HCT116 (cell line): ENCODE measurements at regions not wholly inside any gene's neighbourhood (a gene's known extent, or its start where the extent isn't known, plus 50 kb on each side); places are given as distances from the start of the nearest gene placed in this dataset.

Experiments
- ATAC-seq: fragments of 200-7000 bp; cut with Tn5 transposase; 2 replicates; pipeline ENCODE4 v1.9.1; 2020; ENCODE audit warnings: mild to moderate bottlenecking, moderate library complexity
- BruUV-seq: library from RNA; stranded (reverse); fragments of 400-500 nt; replicated peaks from 2 replicates; lab custom pipeline; 2021; lab: Mats Ljungman, UMichigan
- CTCF ChIA-PET: fragments of 300-600 bp; sonication (Branson Sonifier 250); formaldehyde crosslinking; loops from one replicate; lab custom pipeline; 2021; ENCODE audit warnings: antibody characterized with exemption; lab: Charles Lee
- POLR2A ChIA-PET: fragments of 300-600, 350-600 bp; sonication (Branson Sonifier 250); formaldehyde crosslinking; loops from one replicate; lab custom pipeline; 2021; ENCODE audit warnings: antibody characterized with exemption; lab: Charles Lee
- RAD21 ChIA-PET, 2 experiments: fragments of 300-600 bp; sonication (Branson Sonifier 250); formaldehyde crosslinking; loops; one replicate each; lab custom pipeline; 2023; ENCODE audit warnings: low total read pairs in 2 of 2; ENCODE audit not compliant: uncharacterized antibody in 2 of 2, unreplicated experiment in 2 of 2, low non-redundant PET in 1 of 2; lab: Charles Lee
- DNase-seq: peaks from one replicate; pipeline ENCODE4 v3.0.0-alpha.2; 2010; ENCODE audit warnings: low read depth, low spot score
- H2AFZ ChIP-seq: fragments of 200-600 bp; shearing (Covaris generic), sonication (generic); 2 replicates; pipeline ENCODE4 v1.6.1; 2017; ENCODE audit warnings: low read depth, mixed run types, mixed read lengths, antibody characterized with exemption, low read length; ENCODE audit not compliant: poor library complexity, severe bottlenecking
- H3K27ac ChIP-seq: 2 replicates; pipeline ENCODE4 v1.5.1; 2012; ENCODE audit warnings: low read depth, low read length
- H3K27me3 ChIP-seq: fragments of 200-600 bp; sonication (generic); 2 replicates; pipeline ENCODE4 v1.6.1; 2016; ENCODE audit warnings: mixed run types, low read length, mixed read lengths; ENCODE audit not compliant: insufficient read depth
- H3K36me3 ChIP-seq, 2 experiments: fragments of 200-500 bp in 1 of 2; fragments of 200-600 bp in 1 of 2; sonication (Bioruptor generic) in 1 of 2; sonication (generic) in 1 of 2; 2 replicates each; pipeline versions ENCODE4 v1.5.1 to v1.6.1; 2014 to 2016; ENCODE audit warnings: low read length in 2 of 2, inconsistent platforms in 1 of 2, mixed read lengths in 1 of 2, mixed run types in 1 of 2; ENCODE audit not compliant: insufficient read depth in 2 of 2, control insufficient read depth in 1 of 2
- H3K4me1 ChIP-seq, 2 experiments: fragments of 200-600 bp in 1 of 2; sonication (generic) in 1 of 2; 2 replicates each; pipeline versions ENCODE4 v1.5.1 to v1.6.1; 2012 to 2017; ENCODE audit warnings: low read length in 2 of 2, inconsistent platforms in 1 of 2, mild to moderate bottlenecking in 1 of 2, mixed read lengths in 1 of 2, mixed run types in 1 of 2, moderate library complexity in 1 of 2; ENCODE audit not compliant: insufficient read depth in 2 of 2, control insufficient read depth in 1 of 2
- H3K4me2 ChIP-seq: fragments of 200-600 bp; sonication (generic); 2 replicates; pipeline ENCODE4 v1.6.1; 2017; ENCODE audit warnings: mixed run types, low read length, mixed read lengths
- H3K4me3 ChIP-seq, 2 experiments: fragments of 200-600 bp in 1 of 2; sonication (generic) in 1 of 2; replicated peaks in 1 of 2; 2 replicates each; pipeline ENCODE4 v1.5.1; 2011 to 2016; ENCODE audit warnings: low read length in 2 of 2, control low read depth in 1 of 2, low read depth in 1 of 2, mild to moderate bottlenecking in 1 of 2, mixed read lengths in 1 of 2, mixed run types in 1 of 2
- H3K79me2 ChIP-seq: fragments of 200-600 bp; sonication (generic); 2 replicates; pipeline ENCODE4 v1.6.1; 2017; ENCODE audit warnings: mild to moderate bottlenecking, mixed run types, low read length, moderate library complexity, mixed read lengths; ENCODE audit not compliant: insufficient read depth
- H3K9ac ChIP-seq: fragments of 200-600 bp; sonication (generic); 2 replicates; pipeline ENCODE4 v1.6.1; 2016; ENCODE audit warnings: low read length, mixed read lengths
- H3K9me2 ChIP-seq: fragments of 200-600 bp; sonication (generic), shearing (Covaris generic); 2 replicates; pipeline ENCODE4 v1.6.1; 2017; ENCODE audit warnings: mixed run types, mild to moderate bottlenecking, moderate library complexity; ENCODE audit not compliant: insufficient read depth
- H3K9me3 ChIP-seq, 2 experiments: fragments of 200-500 bp in 1 of 2; fragments of 200-600 bp in 1 of 2; sonication (Bioruptor generic) in 1 of 2; sonication (generic) in 1 of 2; 2 replicates each; pipeline ENCODE4 v1.6.1; 2014 to 2017; ENCODE audit warnings: low read length in 2 of 2, mixed read lengths in 2 of 2, inconsistent platforms in 1 of 2, low read depth in 1 of 2, mild to moderate bottlenecking in 1 of 2, mixed run types in 1 of 2, moderate library complexity in 1 of 2; ENCODE audit not compliant: control insufficient read depth in 1 of 2, insufficient read depth in 1 of 2
- H4K20me1 ChIP-seq: fragments of 200-600 bp; sonication (generic), shearing (Covaris generic); 2 replicates; pipeline ENCODE4 v1.6.1; 2017; ENCODE audit warnings: mixed run types, mild to moderate bottlenecking, moderate library complexity; ENCODE audit not compliant: insufficient read depth
- CEBPB ChIP-seq: IDR thresholded peaks from 2 replicates; pipeline ENCODE4 v1.6.1; 2012; ENCODE audit warnings: low read depth
- EGR1 ChIP-seq: IDR thresholded peaks from 2 replicates; pipeline ENCODE4 v1.6.1; 2012; ENCODE audit warnings: low read depth
- ELF1 ChIP-seq: IDR thresholded peaks from 2 replicates; pipeline ENCODE4 v1.6.1; 2012; ENCODE audit warnings: low read depth, borderline replicate concordance
- JUND ChIP-seq: IDR thresholded peaks from 2 replicates; pipeline ENCODE4 v1.6.1; 2012
- POLR2AphosphoS5 ChIP-seq: IDR thresholded peaks from 2 replicates; pipeline ENCODE4 v1.6.1; 2011; ENCODE audit warnings: mild to moderate bottlenecking, low read depth, low read length, moderate library complexity
- RAD21 ChIP-seq: IDR thresholded peaks from 2 replicates; pipeline ENCODE4 v1.6.1; 2012; ENCODE audit warnings: low read depth, mild to moderate bottlenecking
- SIN3A ChIP-seq: IDR thresholded peaks from 2 replicates; pipeline ENCODE4 v1.6.1; 2012; ENCODE audit warnings: low read depth
- SP1 ChIP-seq: IDR thresholded peaks from 2 replicates; pipeline ENCODE4 v1.6.1; 2012; ENCODE audit warnings: low read depth
- TCF7L2 ChIP-seq: IDR thresholded peaks from 2 replicates; pipeline ENCODE4 v1.7.0; 2011; ENCODE audit warnings: borderline replicate concordance, inconsistent platforms; ENCODE audit not compliant: insufficient read depth, insufficient read length; ENCODE audit errors: extremely low read depth
- YY1 ChIP-seq: IDR thresholded peaks from 2 replicates; pipeline ENCODE4 v1.6.1; 2011; ENCODE audit warnings: low read length, low read depth, moderate library complexity, mild to moderate bottlenecking; ENCODE audit not compliant: insufficient replicate concordance; ENCODE audit errors: extremely low read depth
- ZFX ChIP-seq: fragments of 450-650 bp; IDR thresholded peaks from 2 replicates; pipeline ENCODE4 v1.6.1; 2017
- ZNF274 ChIP-seq: fragments of 200-500 bp; sonication (Bioruptor generic); IDR thresholded peaks from 2 replicates; pipeline ENCODE4 v1.6.1; 2014; ENCODE audit warnings: mild to moderate bottlenecking, low read depth, low read length, inconsistent platforms
- intact Hi-C: fragments of 100-400 bp; cut with micrococcal nuclease; formaldehyde crosslinking; loops from 2 replicates; pipeline ENCODE4 v1.10.0; 2022
- TF ChIP-seq, protein P1 (sequence below), 3 experiments: fragments of 200-600 bp in 1 of 3; sonication (generic) in 1 of 3; IDR thresholded peaks in 2 of 3; conservative IDR thresholded peaks in 1 of 3; 2 replicates each; pipeline ENCODE4 v1.5.1; 2012 to 2017; ENCODE audit warnings: low read depth in 2 of 3, low read length in 2 of 3, antibody characterized with exemption in 1 of 3, borderline replicate concordance in 1 of 3, control low read depth in 1 of 3, mild to moderate bottlenecking in 1 of 3, mixed read lengths in 1 of 3, mixed run types in 1 of 3, moderate library complexity in 1 of 3; ENCODE audit not compliant: insufficient read depth in 1 of 3
- TF ChIP-seq, protein P2 (sequence below): IDR thresholded peaks from 2 replicates; pipeline ENCODE4 v1.6.1; 2011; ENCODE audit warnings: mild to moderate bottlenecking, low read length, moderate library complexity; ENCODE audit not compliant: insufficient replicate concordance; ENCODE audit errors: extremely low read depth
- TF ChIP-seq, protein P3 (sequence below): IDR thresholded peaks from 2 replicates; pipeline ENCODE4 v1.6.1; 2012

DNA sequence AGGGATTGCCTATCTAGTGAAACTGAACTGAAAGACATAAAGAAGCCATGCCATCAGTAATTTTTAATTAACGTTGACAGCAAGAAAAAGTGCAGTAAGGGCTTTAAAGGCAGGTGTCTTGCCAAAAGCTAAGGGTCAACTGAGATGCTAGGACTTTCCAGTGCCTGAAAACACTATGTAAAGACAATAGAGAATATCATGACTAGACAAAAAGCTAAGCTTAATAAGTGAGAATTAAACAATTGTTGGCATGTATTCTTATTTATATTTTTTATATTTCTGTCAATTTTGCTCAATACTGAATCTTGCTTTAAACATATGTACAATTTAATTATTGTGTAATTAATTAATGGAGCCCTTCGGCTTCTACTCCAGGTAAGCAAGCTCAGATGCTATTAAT is 803.1 kb downstream of the IGSF11 start:
- H3K9me2 ChIP-seq: no peaks in the 10 kb centered on the region
- no peak for DNase-seq
- no peak overlapping the region for H3K27ac ChIP-seq
- no peak overlapping the region for H2AFZ ChIP-seq
- no peak overlapping the region for H3K9ac ChIP-seq
- POLR2A ChIA-PET: no interaction called here
- no peak for ATAC-seq
- RAD21 ChIA-PET: no interaction called here
- intact Hi-C loops: no loop called here
- TF ChIP-seq, protein P1, sequence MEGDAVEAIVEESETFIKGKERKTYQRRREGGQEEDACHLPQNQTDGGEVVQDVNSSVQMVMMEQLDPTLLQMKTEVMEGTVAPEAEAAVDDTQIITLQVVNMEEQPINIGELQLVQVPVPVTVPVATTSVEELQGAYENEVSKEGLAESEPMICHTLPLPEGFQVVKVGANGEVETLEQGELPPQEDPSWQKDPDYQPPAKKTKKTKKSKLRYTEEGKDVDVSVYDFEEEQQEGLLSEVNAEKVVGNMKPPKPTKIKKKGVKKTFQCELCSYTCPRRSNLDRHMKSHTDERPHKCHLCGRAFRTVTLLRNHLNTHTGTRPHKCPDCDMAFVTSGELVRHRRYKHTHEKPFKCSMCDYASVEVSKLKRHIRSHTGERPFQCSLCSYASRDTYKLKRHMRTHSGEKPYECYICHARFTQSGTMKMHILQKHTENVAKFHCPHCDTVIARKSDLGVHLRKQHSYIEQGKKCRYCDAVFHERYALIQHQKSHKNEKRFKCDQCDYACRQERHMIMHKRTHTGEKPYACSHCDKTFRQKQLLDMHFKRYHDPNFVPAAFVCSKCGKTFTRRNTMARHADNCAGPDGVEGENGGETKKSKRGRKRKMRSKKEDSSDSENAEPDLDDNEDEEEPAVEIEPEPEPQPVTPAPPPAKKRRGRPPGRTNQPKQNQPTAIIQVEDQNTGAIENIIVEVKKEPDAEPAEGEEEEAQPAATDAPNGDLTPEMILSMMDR (IDR thresholded peaks at IDR 0.05 in 2 of 3, conservative IDR thresholded peaks at IDR 0.05 in 1 of 3; ENCODE audit: borderline replicate concordance in 1 of 3, insufficient read depth in 1 of 3, low read depth in 2 of 3, low read length in 2 of 3): no peak
- TF ChIP-seq ZNF274 (no peak), ELF1 (no peak), SP1 (no peak), RAD21 (no peak), TCF7L2 (no peak), JUND (no peak), POLR2AphosphoS5 (no peak), SIN3A (no peak), CEBPB (no peak), YY1 (no peak), EGR1 (no peak), ZFX (no peak)
- TF ChIP-seq, protein P2, sequence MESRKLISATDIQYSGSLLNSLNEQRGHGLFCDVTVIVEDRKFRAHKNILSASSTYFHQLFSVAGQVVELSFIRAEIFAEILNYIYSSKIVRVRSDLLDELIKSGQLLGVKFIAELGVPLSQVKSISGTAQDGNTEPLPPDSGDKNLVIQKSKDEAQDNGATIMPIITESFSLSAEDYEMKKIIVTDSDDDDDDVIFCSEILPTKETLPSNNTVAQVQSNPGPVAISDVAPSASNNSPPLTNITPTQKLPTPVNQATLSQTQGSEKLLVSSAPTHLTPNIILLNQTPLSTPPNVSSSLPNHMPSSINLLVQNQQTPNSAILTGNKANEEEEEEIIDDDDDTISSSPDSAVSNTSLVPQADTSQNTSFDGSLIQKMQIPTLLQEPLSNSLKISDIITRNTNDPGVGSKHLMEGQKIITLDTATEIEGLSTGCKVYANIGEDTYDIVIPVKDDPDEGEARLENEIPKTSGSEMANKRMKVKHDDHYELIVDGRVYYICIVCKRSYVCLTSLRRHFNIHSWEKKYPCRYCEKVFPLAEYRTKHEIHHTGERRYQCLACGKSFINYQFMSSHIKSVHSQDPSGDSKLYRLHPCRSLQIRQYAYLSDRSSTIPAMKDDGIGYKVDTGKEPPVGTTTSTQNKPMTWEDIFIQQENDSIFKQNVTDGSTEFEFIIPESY: no peak
- TF ChIP-seq, protein P3, sequence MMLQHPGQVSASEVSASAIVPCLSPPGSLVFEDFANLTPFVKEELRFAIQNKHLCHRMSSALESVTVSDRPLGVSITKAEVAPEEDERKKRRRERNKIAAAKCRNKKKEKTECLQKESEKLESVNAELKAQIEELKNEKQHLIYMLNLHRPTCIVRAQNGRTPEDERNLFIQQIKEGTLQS: no peak
- no peaks in the 10 kb centered on the region for H4K20me1 ChIP-seq
- no peaks in the 10 kb centered on the region for H3K27me3 ChIP-seq
- no TSS peak for BruUV-seq
- H3K79me2 ChIP-seq: no peaks in the 10 kb centered on the region
- no peak overlapping the region for H3K4me3 ChIP-seq
- no peak overlapping the region for H3K4me2 ChIP-seq
- CTCF ChIA-PET: no interaction called here
- no peaks in the 10 kb centered on the region for H3K9me3 ChIP-seq
- no peaks in the 10 kb centered on the region for H3K4me1 ChIP-seq
- no peaks in the 10 kb centered on the region for H3K36me3 ChIP-seq
